ENCODE measurements at regions not wholly inside any gene's neighbourhood (a gene's known extent, or its start where the extent isn't known, plus 50 kb on each side); places are given as distances from the start of the nearest gene placed in this dataset.
"Not testable (repeated sequence)": the region's sequence is repeated elsewhere in the genome, so short reads cannot be mapped to it uniquely, and the experiment has no call there.

- DNase-seq = no peak
Measured at GRCh38 chr4:10275696-10276095, 159.1 kb upstream of the WDR1 start.

GRCh38 chr4:10273030-10273429 is 156.4 kb upstream of the WDR1 start:
- no peak for DNase-seq

DNA sequence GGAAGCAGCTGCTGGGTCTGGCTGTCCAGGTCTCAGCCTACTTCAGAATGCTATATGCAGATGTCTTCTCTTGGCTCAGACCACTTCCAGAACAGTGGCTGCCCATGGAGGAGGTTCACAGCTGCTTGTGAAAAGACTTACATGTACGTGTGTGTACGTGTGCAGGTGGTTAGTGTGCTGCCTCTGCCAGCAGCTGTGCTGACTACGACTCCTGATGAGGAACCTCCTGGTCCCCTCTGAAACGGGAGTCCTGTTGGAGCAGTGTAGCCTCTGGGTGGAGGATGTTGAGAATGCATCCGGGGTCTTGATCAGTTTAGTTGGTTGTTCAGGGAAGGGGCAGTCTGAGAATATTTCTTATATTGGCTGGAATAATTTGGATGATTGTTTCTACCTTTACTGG is 155.9 kb upstream of the WDR1 start:
- no peak for DNase-seq

GRCh38 chr4:10267066-10267465 is 150.5 kb upstream of the WDR1 start:
- DNase-seq = no peak

GRCh38 chr4:10260777-10261176 is 144.2 kb upstream of the WDR1 start:
- no peak for DNase-seq

- no peak for DNase-seq
Measured at GRCh38 chr4:10259976-10260375, 143.4 kb upstream of the WDR1 start.

GRCh38 chr4:10256203-10256602 is 139.6 kb upstream of the WDR1 start:
- DNase-seq = no peak

DNA sequence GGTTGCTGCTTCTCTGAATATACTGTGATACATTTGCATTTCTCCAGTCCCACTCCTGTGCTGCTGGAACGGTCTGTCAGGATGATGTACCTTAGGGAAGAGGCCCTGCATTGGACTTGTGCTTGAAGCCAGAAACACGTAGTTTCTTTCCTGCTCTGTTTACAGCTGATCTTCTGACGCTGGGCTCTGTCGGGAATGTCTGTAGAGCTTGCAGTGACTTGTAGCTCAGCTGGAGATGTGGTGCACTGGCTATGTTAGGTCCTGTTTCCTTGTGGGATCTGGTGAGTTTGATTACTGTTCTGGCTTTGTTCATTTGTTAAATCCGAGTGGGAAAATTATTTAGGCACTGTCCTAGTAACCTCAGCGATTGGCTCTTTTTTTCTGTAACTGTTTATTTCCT is 137.2 kb upstream of the WDR1 start:
- no peak for DNase-seq

DNA sequence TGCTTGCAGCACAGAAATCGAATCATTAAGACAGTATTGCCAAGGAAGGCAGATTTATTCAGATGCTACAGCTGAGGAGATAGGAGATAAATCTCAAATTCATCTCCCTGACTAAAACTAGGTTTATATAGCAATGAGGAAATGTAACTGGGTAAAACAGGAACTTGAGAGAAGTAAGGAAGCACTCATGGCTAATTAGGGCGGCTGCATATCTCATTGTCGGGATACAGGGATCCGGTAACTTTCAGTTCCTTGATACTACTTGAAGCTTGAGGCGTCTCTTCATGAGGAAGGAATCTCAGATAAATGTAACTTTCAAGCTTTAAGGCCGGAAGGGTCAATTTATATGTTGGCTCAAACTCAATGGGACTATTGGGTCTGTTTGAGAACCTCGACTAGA is 129.2 kb upstream of the WDR1 start:
- no peak for DNase-seq

DNA sequence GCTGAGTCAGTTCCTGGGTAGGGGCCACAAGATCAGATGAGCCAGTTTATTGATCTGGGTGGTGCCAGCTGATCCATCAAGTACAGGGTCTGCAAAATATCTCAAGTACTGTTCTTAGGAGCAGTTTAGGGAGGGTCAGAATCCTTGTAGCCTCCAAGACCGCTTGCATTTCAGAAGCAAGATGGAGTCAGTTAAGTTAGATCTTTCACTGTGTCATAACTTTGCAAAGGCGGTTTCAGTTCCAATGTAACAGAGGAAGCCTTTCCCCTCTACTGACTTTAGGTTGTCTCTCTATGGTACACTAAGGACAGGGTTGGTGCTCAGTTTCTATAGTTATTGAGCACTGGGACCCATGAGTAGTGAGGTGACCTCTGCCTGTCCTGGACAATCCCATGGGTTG is 127.3 kb upstream of the WDR1 start:
- no peak for DNase-seq

DNA sequence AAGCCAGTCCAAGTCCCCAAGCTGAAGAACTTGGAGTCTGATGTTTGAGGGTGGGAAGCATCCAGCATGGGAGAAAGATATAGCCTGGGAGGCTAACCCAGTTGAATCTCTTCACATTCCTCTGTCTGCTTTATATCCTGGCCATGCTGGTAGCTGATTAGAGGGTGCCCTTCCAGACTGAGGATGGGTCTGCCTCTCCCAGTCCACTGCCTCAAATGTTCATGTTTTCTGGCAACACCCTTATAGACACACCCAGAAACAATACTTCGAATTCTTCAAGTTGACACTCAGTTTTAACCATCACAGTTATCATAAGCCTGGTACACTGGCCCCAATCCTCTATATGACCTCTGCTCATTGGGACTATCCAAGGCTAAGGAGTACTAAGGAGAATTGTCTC is 124.1 kb upstream of the WDR1 start:
- no peak for DNase-seq

DNA sequence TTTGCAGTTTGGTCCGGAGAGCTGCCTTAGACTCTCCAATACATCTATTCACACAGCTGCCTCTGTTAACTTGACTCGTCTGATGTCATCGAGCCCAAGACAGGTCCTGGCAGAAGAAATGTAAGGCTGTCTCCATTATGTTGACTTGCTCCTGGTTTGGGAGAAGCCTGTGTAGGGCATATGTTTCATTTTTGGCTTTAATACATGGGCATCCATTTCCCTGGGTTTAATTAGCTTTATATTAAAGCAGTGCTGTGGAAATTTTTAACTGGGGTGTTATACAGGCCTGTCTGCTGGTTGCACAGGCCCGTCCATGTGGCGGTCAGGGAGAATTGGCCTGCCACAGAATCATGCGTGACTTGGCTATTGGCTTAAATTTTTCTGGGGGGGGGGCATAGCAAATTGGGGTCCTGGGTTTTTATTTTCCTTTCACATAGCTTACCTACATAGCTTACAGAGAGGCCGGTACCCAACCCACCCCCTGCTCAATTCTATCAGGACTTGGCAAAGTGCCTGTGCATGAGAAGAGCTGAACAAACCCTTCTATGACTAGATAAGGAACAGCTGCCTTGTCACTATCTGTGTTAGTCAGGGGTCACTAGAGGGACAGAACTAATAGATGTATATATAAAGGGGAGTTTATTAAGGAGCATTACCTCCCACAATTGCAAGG is 123.5 kb upstream of the WDR1 start:
- no peak for DNase-seq

GRCh38 chr4:10237131-10237530 is 120.5 kb upstream of the WDR1 start:
- no peak for DNase-seq

DNA sequence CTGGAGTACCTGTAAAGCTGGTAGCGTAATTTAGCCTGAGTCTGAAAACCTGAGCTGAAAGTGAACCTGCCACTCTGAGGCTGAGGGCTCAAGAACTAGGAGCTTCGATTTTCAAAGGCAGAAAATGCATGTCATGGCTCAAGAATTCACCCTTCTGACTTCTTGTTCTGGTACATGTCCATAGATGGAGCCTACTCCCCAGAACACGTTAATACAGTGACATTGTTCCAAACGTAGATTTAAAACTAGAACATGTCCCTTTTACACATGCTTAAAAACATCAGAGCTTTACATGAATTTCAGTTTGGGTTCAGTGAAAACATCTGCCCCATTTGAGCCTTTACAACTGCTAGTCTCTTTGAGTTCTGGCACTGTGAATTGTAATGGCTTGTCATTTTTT is 115.5 kb upstream of the WDR1 start:
- DNase-seq = no peak

GRCh38 chr4:10226756-10227155 is 110.2 kb upstream of the WDR1 start:
- DNase-seq = no peak

DNA sequence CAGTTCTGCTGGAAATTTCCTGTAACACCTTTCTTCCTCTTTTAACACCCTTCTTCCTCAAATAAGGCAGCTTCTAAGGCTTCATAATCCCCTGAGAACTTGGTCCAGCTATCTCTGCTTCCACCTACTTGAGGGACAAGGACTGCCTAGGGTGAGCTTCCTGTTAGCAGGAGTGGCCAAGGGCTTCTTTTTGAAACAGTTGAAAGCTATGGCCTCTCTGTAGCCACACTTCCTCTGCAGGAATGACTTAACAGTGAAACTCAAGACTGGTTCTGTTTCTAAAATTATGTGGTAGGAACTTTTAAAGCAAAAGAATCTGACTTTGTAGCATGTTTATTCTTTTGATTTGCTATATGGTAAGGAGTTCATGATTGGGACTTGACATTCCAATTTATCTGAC is 108.5 kb upstream of the WDR1 start:
- no peak for DNase-seq

GRCh38 chr4:10223782-10224181 is 107.2 kb upstream of the WDR1 start:
- DNase-seq = no peak

DNA sequence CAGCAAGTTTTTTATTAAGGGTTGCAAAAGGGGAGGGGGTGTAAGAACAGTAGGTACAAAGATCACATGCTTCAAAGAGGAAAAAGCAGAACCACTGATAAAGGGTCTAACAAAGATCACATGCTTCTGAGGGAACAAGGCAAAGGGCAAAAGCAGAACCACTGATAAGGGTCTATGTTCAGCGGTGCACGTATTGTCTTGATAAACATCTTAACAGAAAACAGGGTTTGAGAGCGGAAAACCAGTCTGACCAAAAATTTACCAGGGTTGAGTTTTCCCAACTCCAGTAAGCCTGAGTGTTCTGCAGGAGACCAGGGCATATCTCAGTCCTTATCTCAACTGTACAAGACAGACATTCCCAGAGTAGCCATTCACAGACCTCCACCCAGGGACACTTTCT is 96.9 kb upstream of the WDR1 start:
- not testable (repeated sequence) for DNase-seq

- no peak for DNase-seq
Measured at GRCh38 chr4:10212901-10213300, 96.3 kb upstream of the WDR1 start.

DNA sequence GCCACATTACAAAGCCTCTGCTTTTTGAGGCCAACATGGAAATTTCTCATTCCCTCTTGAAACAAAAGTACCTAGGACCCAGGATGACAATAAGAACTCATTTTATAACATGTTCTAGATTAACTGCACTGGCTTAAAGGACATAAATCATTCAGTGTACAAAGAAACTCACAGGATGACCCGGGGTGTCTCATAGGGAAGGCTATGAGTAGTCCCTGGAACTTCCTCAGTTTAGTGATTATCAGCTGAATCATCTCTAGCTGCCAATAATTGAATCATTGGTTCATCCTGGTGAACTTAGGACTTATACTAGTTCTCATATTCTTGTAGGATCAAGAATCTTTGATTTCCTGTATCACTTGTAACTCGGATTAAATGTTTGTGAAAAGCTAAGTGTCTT is 95.8 kb upstream of the WDR1 start:
- no peak for DNase-seq

- DNase-seq = no peak
Measured at GRCh38 chr4:10207116-10207515, 90.5 kb upstream of the WDR1 start.

DNA sequence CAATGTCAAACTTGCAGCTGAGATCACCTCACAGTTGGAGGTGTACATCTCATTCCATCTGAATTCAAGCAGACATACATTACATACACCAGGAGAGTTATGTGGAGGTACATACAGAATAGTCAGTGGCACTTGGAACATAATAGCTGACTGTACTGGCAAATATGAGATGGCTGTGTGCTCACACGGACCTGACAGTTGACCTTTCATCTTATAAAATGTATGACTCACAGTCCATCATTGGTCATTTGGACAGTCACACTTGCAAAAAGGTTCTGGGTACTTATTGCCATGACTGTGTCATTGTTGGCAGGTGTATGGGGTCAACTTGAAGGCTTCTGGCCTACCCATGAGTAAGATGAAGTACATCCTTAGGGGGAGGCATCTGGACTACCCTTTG is 88.6 kb upstream of the WDR1 start:
- no peak for DNase-seq

DNA sequence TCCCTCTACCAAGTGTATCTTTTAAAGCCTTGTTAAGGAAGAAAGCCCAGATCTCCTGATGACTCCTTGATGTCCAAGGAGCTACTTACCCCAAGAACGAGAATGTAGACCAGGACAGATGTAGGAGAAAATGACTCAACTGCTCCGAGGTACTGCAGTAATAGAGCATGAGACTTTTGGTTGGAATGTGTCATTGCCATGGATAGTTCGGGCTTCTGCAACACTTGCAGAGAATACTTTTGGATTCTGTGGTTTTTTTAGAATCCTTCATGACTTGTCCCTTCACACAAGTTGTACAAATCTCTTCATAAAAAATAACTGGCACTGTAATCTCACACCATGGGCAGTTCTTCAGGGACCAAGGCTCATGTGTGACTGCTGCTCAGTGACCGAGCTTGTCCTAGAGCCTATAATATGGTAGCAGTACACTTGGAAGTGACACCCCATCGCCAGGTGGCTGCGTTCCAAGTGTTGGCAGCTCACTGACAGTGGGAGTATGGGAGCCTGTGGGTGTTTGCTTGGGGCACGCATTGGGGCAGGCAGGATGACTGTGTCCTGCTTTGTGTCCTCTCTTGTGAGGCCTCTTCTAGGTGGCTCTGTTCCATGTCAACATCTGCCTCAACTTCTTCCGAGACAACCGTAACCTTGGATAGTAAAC is 87.9 kb upstream of the WDR1 start:
- DNase-seq = no peak

- DNase-seq = no peak
Measured at GRCh38 chr4:10203851-10204250, 87.3 kb upstream of the WDR1 start.

Data from NCI-H1417 treated with DMSO at 0.1 percent for 48 hours (cell line).